Muscle layer of duodenum (tissue), 2 donors: ENCODE measurements at regions not wholly inside any gene's neighbourhood (a gene's known extent, or its start where the extent isn't known, plus 50 kb on each side); places are given as distances from the start of the nearest gene placed in this dataset.

ENCODE experiments used
- H3K27ac ChIP-seq: one replicate; pipeline ENCODE4 v1.7.0; 2013; ENCODE audit warnings: mild to moderate bottlenecking, low read length
- H3K27me3 ChIP-seq: one replicate; pipeline ENCODE4 v1.7.0; 2013; ENCODE audit warnings: low read depth, mild to moderate bottlenecking, control low read depth, low read length
- H3K36me3 ChIP-seq, 2 donors: one replicate each; pipeline ENCODE4 v1.7.0; 2013; ENCODE audit warnings: low read length in 2 of 2, control low read depth in 1 of 2, mild to moderate bottlenecking in 1 of 2; ENCODE audit not compliant: insufficient read depth in 2 of 2, control insufficient read depth in 1 of 2
- H3K4me1 ChIP-seq, 2 donors: one replicate each; pipeline ENCODE4 v1.7.0; 2013; ENCODE audit warnings: low read length in 2 of 2, mild to moderate bottlenecking in 2 of 2, control low read depth in 1 of 2, moderate library complexity in 1 of 2; ENCODE audit not compliant: insufficient read depth in 2 of 2, control insufficient read depth in 1 of 2
- H3K4me3 ChIP-seq, 2 donors: one replicate each; pipeline ENCODE4 v1.7.0; 2013; ENCODE audit warnings: low read length in 2 of 2, low read depth in 1 of 2, mild to moderate bottlenecking in 1 of 2
- H3K9me3 ChIP-seq, 2 donors: one replicate each; pipeline ENCODE4 v1.7.0; 2013; ENCODE audit warnings: low read length in 2 of 2, control low read depth in 1 of 2, mild to moderate bottlenecking in 1 of 2; ENCODE audit not compliant: control insufficient read depth in 1 of 2
- donor health status: healthy.

DNA sequence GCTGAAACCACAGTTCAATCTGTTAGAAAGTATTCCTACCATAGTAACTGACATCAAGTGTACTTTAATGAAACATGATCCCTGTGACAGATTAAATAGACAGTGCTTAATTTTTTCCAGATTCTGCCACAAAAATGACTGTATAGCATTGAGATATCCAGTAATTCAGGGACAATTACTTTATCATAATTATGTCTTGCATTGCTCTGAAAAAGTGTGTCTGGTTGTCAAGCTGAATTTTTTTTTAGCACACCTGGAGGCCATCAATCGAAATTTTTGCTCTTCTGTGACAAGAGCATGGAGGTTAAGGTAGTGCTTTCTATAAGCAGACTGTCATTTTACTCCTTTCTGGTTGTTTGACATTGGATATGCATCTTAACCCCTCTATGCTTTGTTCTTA, 1083.8 kb upstream of the NRXN1 start:
- Histone ChIP-seq H3K4me3 (no peak overlapping the region), H3K36me3 (no peaks in the 10 kb centered on the region), H3K27me3 (no peaks in the 10 kb centered on the region), H3K9me3 (no peaks in the 10 kb centered on the region), H3K4me1 (no peaks in the 10 kb centered on the region), H3K27ac (no peak overlapping the region)

GRCh38 chr2:52113338-52113737, 1081.4 kb upstream of the NRXN1 start:
- Histone ChIP-seq H3K27me3 (no peaks in the 10 kb centered on the region), H3K4me3 (no peak overlapping the region), H3K27ac (no peak overlapping the region), H3K4me1 (no peaks in the 10 kb centered on the region), H3K36me3 (no peaks in the 10 kb centered on the region), H3K9me3 (peaks cover 0 to 2% of the 10 kb centered on the region in 2 donors)

- Histone ChIP-seq H3K4me3 (no peak overlapping the region), H3K9me3 (peaks cover 0 to 4% of the 10 kb centered on the region in 2 donors), H3K36me3 (no peaks in the 10 kb centered on the region), H3K27me3 (no peaks in the 10 kb centered on the region), H3K4me1 (no peaks in the 10 kb centered on the region), H3K27ac (no peak overlapping the region)
Observed at GRCh38 chr2:52112141-52112540, 1080.2 kb upstream of the NRXN1 start.

DNA sequence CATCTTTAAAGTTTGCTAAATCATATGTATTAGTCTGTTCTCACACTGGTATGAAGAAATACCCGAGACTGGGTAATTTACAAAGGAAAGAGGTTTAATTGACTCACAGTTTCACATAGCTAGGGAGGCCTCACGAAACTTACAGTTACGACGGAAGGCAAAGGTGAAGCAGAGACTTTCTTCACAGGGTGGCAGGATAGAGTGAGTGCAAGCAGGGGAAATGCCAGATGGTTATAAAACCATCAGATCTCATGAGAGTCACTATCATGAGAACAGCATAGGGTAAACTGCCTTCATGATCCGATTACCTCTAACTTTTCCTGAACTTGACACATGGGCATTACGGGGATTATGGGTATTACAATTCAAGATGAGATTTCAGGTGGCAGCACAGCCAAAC, 1075.2 kb upstream of the NRXN1 start:
- Histone ChIP-seq H3K27me3 (no peaks in the 10 kb centered on the region), H3K36me3 (no peaks in the 10 kb centered on the region), H3K27ac (no peak overlapping the region), H3K4me1 (no peaks in the 10 kb centered on the region), H3K4me3 (no peak overlapping the region), H3K9me3 (peaks cover 0 to 4% of the 10 kb centered on the region in 2 donors)

- no peak overlapping the region for H3K4me3 ChIP-seq
- H3K4me1 ChIP-seq, result no peaks in the 10 kb centered on the region
- H3K36me3 ChIP-seq, result no peaks in the 10 kb centered on the region
- no peaks in the 10 kb centered on the region for H3K9me3 ChIP-seq
- H3K27ac ChIP-seq, result no peak overlapping the region
- H3K27me3 ChIP-seq, result no peaks in the 10 kb centered on the region
Observed at GRCh38 chr2:52097071-52097470, 1065.1 kb upstream of the NRXN1 start.

GRCh38 chr2:52084759-52085158, 1052.8 kb upstream of the NRXN1 start:
- no peak overlapping the region for H3K4me3 ChIP-seq
- H3K27ac ChIP-seq, result no peak overlapping the region
- no peaks in the 10 kb centered on the region for H3K36me3 ChIP-seq
- H3K9me3 ChIP-seq, result no peaks in the 10 kb centered on the region
- H3K27me3 ChIP-seq, result no peaks in the 10 kb centered on the region
- H3K4me1 ChIP-seq, result no peaks in the 10 kb centered on the region

- Histone ChIP-seq H3K36me3 (no peaks in the 10 kb centered on the region), H3K27ac (no peak overlapping the region), H3K4me3 (no peak overlapping the region), H3K27me3 (no peaks in the 10 kb centered on the region), H3K4me1 (no peaks in the 10 kb centered on the region), H3K9me3 (no peaks in the 10 kb centered on the region)
Observed at GRCh38 chr2:52083214-52083613, 1051.3 kb upstream of the NRXN1 start.

DNA sequence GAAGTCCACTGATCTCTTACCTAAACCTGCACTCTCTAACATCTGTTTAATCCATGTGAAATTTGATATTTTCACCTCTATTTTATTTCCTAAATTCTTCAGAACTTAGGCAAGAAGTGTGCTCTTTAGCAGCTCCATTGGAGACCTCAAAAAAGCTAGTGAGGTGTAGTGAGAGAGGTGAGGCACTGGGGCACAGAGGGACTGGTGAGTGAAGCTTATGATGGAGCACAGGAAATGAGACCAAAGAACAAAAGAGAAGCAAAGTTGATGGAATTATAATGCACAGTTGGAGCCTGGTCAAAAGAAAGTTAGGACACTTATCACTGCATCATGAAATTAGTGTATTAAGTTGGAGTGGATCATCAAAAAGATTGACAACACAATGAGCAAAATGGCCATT, 1050.7 kb upstream of the NRXN1 start:
- H3K9me3 ChIP-seq, result no peaks in the 10 kb centered on the region
- H3K36me3 ChIP-seq, result no peaks in the 10 kb centered on the region
- no peak overlapping the region for H3K4me3 ChIP-seq
- no peak overlapping the region for H3K27ac ChIP-seq
- no peaks in the 10 kb centered on the region for H3K27me3 ChIP-seq
- no peaks in the 10 kb centered on the region for H3K4me1 ChIP-seq

- no peak overlapping the region for H3K4me3 ChIP-seq
- no peaks in the 10 kb centered on the region for H3K4me1 ChIP-seq
- no peak overlapping the region for H3K27ac ChIP-seq
- H3K9me3 ChIP-seq, result no peaks in the 10 kb centered on the region
- H3K27me3 ChIP-seq, result no peaks in the 10 kb centered on the region
- H3K36me3 ChIP-seq, result no peaks in the 10 kb centered on the region
Observed at GRCh38 chr2:52079602-52080001, 1047.7 kb upstream of the NRXN1 start.

GRCh38 chr2:52077159-52077558, 1045.2 kb upstream of the NRXN1 start:
- no peaks in the 10 kb centered on the region for H3K4me1 ChIP-seq
- no peak overlapping the region for H3K27ac ChIP-seq
- no peaks in the 10 kb centered on the region for H3K27me3 ChIP-seq

DNA sequence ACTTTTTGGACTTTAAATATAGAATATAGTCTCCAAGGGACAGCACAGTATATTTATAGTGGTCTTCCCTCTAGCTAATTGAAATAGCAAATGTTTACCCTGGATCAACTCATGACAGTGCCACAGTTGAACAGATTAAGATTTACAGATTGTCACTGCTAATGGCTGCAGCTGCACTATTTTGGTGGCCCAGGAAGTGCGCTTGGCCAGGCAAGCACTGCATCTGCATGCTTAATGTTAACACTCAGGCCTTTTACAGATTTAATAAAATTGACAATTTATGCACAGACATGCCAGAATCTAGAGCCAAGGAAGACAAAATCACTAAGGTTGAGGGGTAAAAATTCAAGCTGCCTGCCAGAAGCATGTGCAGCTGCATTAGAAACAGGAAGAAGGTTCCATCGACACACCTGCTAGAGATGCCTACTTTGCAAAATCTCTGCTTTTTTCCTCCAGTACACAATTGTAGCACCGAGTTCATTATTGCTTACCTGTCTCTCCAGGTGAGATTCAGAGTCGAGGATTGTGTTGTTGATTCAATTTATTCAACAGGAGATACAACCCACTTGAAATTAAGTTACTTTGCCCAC, 1042.3 kb upstream of the NRXN1 start:
- no peaks in the 10 kb centered on the region for H3K4me1 ChIP-seq
- H3K9me3 ChIP-seq, result no peaks in the 10 kb centered on the region
- H3K27me3 ChIP-seq, result no peaks in the 10 kb centered on the region
- no peak overlapping the region for H3K27ac ChIP-seq
- H3K4me3 ChIP-seq, result no peak overlapping the region
- H3K36me3 ChIP-seq, result no peaks in the 10 kb centered on the region

More at GRCh38 chr2:52077159-52077558, 1045.2 kb upstream of the NRXN1 start:
- no peaks in the 10 kb centered on the region for H3K9me3 ChIP-seq
- no peak overlapping the region for H3K4me3 ChIP-seq
- H3K36me3 ChIP-seq, result no peaks in the 10 kb centered on the region

GRCh38 chr2:52072949-52073348, 1041.0 kb upstream of the NRXN1 start:
- H3K9me3 ChIP-seq, result no peaks in the 10 kb centered on the region
- H3K27me3 ChIP-seq, result no peaks in the 10 kb centered on the region
- H3K36me3 ChIP-seq, result no peaks in the 10 kb centered on the region
- H3K27ac ChIP-seq, result no peak overlapping the region
- H3K4me1 ChIP-seq, result no peaks in the 10 kb centered on the region
- H3K4me3 ChIP-seq, result no peak overlapping the region
